ENCODE measurements at regions not wholly inside any gene's neighbourhood (a gene's known extent, or its start where the extent isn't known, plus 50 kb on each side); places are given as distances from the start of the nearest gene placed in this dataset.

GRCh38 chr2:64262071-64262470, 117.9 kb upstream of the PELI1 start:
- TF ChIP-seq CTCF (IDR thresholded peaks at IDR 0.05; ENCODE audit: low read depth, low read length) = no peak
- TF ChIP-seq EZH2phosphoT487 (IDR thresholded peaks at IDR 0.05; ENCODE audit: low read depth) = no peak

All from OCI-LY3 (cell line).